Natural killer cell (primary cell): ENCODE measurements at regions not wholly inside any gene's neighbourhood (a gene's known extent, or its start where the extent isn't known, plus 50 kb on each side); places are given as distances from the start of the nearest gene placed in this dataset.

Source experiments
- ATAC-seq, 3 donors: fragments of 150-1000 bp in 2 of 3; fragments of 200-7000 bp in 1 of 3; cut with Tn5 transposase; 1 replicate in 1 of 3; 2 replicates in 2 of 3; pipeline ENCODE4 v1.10.0; 2021; ENCODE audit warnings: mild to moderate bottlenecking in 2 of 3, moderate library complexity in 2 of 3
- DNase-seq, 2 donors: peaks; one replicate each; pipeline versions ENCODE4 v3.0.0 to v3.0.0-alpha.2; 2013 to 2021; ENCODE audit warnings: mixed read lengths in 1 of 2
- H3K27ac ChIP-seq: one replicate; pipeline ENCODE4 v1.5.1; 2013; ENCODE audit warnings: mild to moderate bottlenecking, low read length
- H3K27me3 ChIP-seq: one replicate; pipeline ENCODE4 v1.6.1; 2013; ENCODE audit warnings: low read length; ENCODE audit not compliant: control insufficient read depth, insufficient read depth
- H3K36me3 ChIP-seq: one replicate; pipeline ENCODE4 v1.6.1; 2013; ENCODE audit warnings: low read length; ENCODE audit not compliant: control insufficient read depth, insufficient read depth
- H3K4me1 ChIP-seq: one replicate; pipeline ENCODE4 v1.6.1; 2013; ENCODE audit warnings: low read length; ENCODE audit not compliant: control insufficient read depth, insufficient read depth
- H3K4me3 ChIP-seq: one replicate; pipeline ENCODE4 v1.5.1; 2013; ENCODE audit warnings: low read length
- H3K9me3 ChIP-seq: one replicate; pipeline ENCODE4 v1.6.1; 2013; ENCODE audit warnings: low read length; ENCODE audit not compliant: control insufficient read depth, insufficient read depth
- H3K27ac Mint-ChIP-seq, 2 donors: one replicate each; pipeline ENCODE4 v1.8.0; 2022; ENCODE audit warnings: mild to moderate bottlenecking in 2 of 2, mixed read lengths in 2 of 2, moderate library complexity in 1 of 2
- H3K27me3 Mint-ChIP-seq, 2 donors: one replicate each; pipeline ENCODE4 v1.8.0; 2022; ENCODE audit warnings: low read depth in 2 of 2, mixed read lengths in 2 of 2
- H3K36me3 Mint-ChIP-seq: one replicate; pipeline ENCODE4 v1.8.0; 2022; ENCODE audit warnings: mixed read lengths
- H3K4me1 Mint-ChIP-seq, 2 donors: one replicate each; pipeline ENCODE4 v1.8.0; 2022; ENCODE audit warnings: mixed read lengths in 2 of 2
- H3K4me3 Mint-ChIP-seq: one replicate; pipeline ENCODE4 v1.8.0; 2022; ENCODE audit warnings: mild to moderate bottlenecking, moderate library complexity, mixed read lengths
- H3K9me3 Mint-ChIP-seq, 2 donors: one replicate each; pipeline ENCODE4 v1.8.0; 2022; ENCODE audit warnings: mixed read lengths in 2 of 2
- CTCF ChIP-seq: fragments of 200-600 bp; IDR thresholded peaks from one replicate; pipeline ENCODE4 v1.8.0; 2022; ENCODE audit warnings: antibody characterized with exemption
- WGBS: methylation state at CpG from one replicate; pipeline ENCODE4 v1.1.7; 2013; ENCODE audit warnings: missing lambda C conversion rate; ENCODE audit not compliant: insufficient coverage; 5-methylcytosine and 5-hydroxymethylcytosine counted together
- intact Hi-C: fragments of 100-400 bp; cut with micrococcal nuclease; formaldehyde crosslinking; loops from one replicate; pipeline ENCODE4 v1.14.2; 2022

- Mint-ChIP-seq H3K27me3 (peaks cover 4 to 26% of the 10 kb centered on the region in 2 donors), H3K27ac (peak overlapping the region; percentile 65 to 75), H3K4me1 (peaks cover 14% of the 10 kb centered on the region in 2 donors), H3K9me3 (no peaks in the 10 kb centered on the region), H3K4me3 (peak overlapping the region; percentile 43), H3K36me3 (no peaks in the 10 kb centered on the region)
- Histone ChIP-seq H3K9me3 (no peaks in the 10 kb centered on the region), H3K27me3 (no peaks in the 10 kb centered on the region), H3K4me1 (peaks cover 10% of the 10 kb centered on the region), H3K27ac (peak overlapping the region; percentile 56), H3K4me3 (no peak overlapping the region), H3K36me3 (no peaks in the 10 kb centered on the region)
- peak; percentile 74 for TF ChIP-seq CTCF
- DNase-seq (peak in 1 of 2 donors; percentile 89), ATAC-seq (peak; percentile 73 to 84 (median 80))
- intact Hi-C loops: loop anchor here (1.0 to 10.0 kb wide), 3 partner anchors 92 to 487 kb away; no protein-coding TSS in a partner anchor
- WGBS: 20% methylated on average over 8 of the region's 8 CpGs
Measured at GRCh38 chr1:66446261-66447001, 87.5 kb upstream of the SGIP1 start.

- WGBS: 82% methylated on average over 3 of the region's 3 CpGs
- Histone ChIP-seq H3K27me3 (no peaks in the 10 kb centered on the region), H3K27ac (no peak overlapping the region), H3K4me1 (peaks cover 10% of the 10 kb centered on the region), H3K36me3 (no peaks in the 10 kb centered on the region), H3K4me3 (no peak overlapping the region), H3K9me3 (no peaks in the 10 kb centered on the region)
- H3K27me3 Mint-ChIP-seq: peaks cover 4 to 26% of the 10 kb centered on the region in 2 donors
- H3K36me3 Mint-ChIP-seq: no peaks in the 10 kb centered on the region
- TF ChIP-seq CTCF: no peak
- no peaks in the 10 kb centered on the region for H3K9me3 Mint-ChIP-seq
- ATAC-seq (no peak), DNase-seq (no peak)
- H3K4me3 Mint-ChIP-seq: no peak overlapping the region
- intact Hi-C loops: no loop called here
- peaks cover 12 to 14% of the 10 kb centered on the region in 2 donors for H3K4me1 Mint-ChIP-seq
- H3K27ac Mint-ChIP-seq: no peak overlapping the region
Measured at GRCh38 chr1:66450043-66450514, 83.9 kb upstream of the SGIP1 start.

GRCh38 chr1:66450847-66451246 is 83.1 kb upstream of the SGIP1 start:
- H3K27ac Mint-ChIP-seq: no peak overlapping the region
- no peak overlapping the region for H3K4me3 ChIP-seq
- H3K36me3 ChIP-seq: no peaks in the 10 kb centered on the region
- no peaks in the 10 kb centered on the region for H3K36me3 Mint-ChIP-seq
- H3K4me3 Mint-ChIP-seq: no peak overlapping the region
- H3K27me3 ChIP-seq: no peaks in the 10 kb centered on the region
- no CpG with 5 or more reads among the region's 1 CpG for WGBS
- no peaks in the 10 kb centered on the region for H3K9me3 Mint-ChIP-seq
- intact Hi-C loops: no loop called here
- peaks cover 5 to 6% of the 10 kb centered on the region in 2 donors for H3K4me1 Mint-ChIP-seq
- no peak for TF ChIP-seq CTCF
- DNase-seq (no peak), ATAC-seq (no peak)
- H3K4me1 ChIP-seq: peaks cover 2% of the 10 kb centered on the region
- H3K27me3 Mint-ChIP-seq: peaks cover 4 to 26% of the 10 kb centered on the region in 2 donors
- no peak overlapping the region for H3K27ac ChIP-seq
- no peaks in the 10 kb centered on the region for H3K9me3 ChIP-seq

GRCh38 chr1:66452162-66452561 is 81.8 kb upstream of the SGIP1 start:
- Histone ChIP-seq H3K36me3 (no peaks in the 10 kb centered on the region), H3K27ac (no peak overlapping the region), H3K9me3 (no peaks in the 10 kb centered on the region), H3K4me1 (no peaks in the 10 kb centered on the region), H3K27me3 (no peaks in the 10 kb centered on the region), H3K4me3 (no peak overlapping the region)
- ATAC-seq (no peak), DNase-seq (no peak)
- Mint-ChIP-seq H3K4me3 (no peak overlapping the region), H3K4me1 (no peaks in the 10 kb centered on the region), H3K27ac (no peak overlapping the region), H3K9me3 (no peaks in the 10 kb centered on the region), H3K36me3 (no peaks in the 10 kb centered on the region), H3K27me3 (peaks cover 4 to 22% of the 10 kb centered on the region in 2 donors)
- WGBS: 83% methylated on average over 1 of the region's 1 CpG
- no peak for TF ChIP-seq CTCF
- intact Hi-C loops: no loop called here
